ENCODE measurements at regions not wholly inside any gene's neighbourhood (a gene's known extent, or its start where the extent isn't known, plus 50 kb on each side); places are given as distances from the start of the nearest gene placed in this dataset.

- H2AK5ac ChIP-seq (ENCODE audit: low read depth, low read length): no peak overlapping the region
- POLR2A ChIA-PET (ENCODE audit: partially characterized antibody): no interaction called here
- H2BK20ac ChIP-seq (ENCODE audit: low read length): no peak overlapping the region
- no peak overlapping the region for H2BK5ac ChIP-seq (ENCODE audit: low read depth, low read length)
- no peaks in the 10 kb centered on the region for H3K27me3 ChIP-seq (replicated peaks in 1 of 4; ENCODE audit: control insufficient read depth in 3 of 4, extremely low read depth in 1 of 4, insufficient read depth in 3 of 4, low read length in 3 of 4)
- 83% methylated on average over 2 of the region's 2 CpGs; no CpG with 5 or more reads in 1 of the 2 experiments for WGBS, 2 experiments (ENCODE audit: extremely low coverage in 1 of 2, insufficient coverage in 1 of 2, insufficient read length in 1 of 2, insufficient replicate concordance in 2 of 2, low coverage in 1 of 2, low lambda C conversion rate in 2 of 2, missing lambda C conversion rate in 1 of 2)
- no peak overlapping the region for H4K8ac ChIP-seq (ENCODE audit: extremely low read depth, insufficient read depth, low read length)
- no peaks in the 10 kb centered on the region for H3K79me1 ChIP-seq (ENCODE audit: low read depth, low read length)
- no peak overlapping the region for H3K14ac ChIP-seq (ENCODE audit: insufficient read length)
- H2BK12ac ChIP-seq (ENCODE audit: low read depth, low read length): no peak overlapping the region
- H3K23ac ChIP-seq (ENCODE audit: insufficient read length): no peak overlapping the region
- no peaks in the 10 kb centered on the region for H3K79me2 ChIP-seq (ENCODE audit: control insufficient read depth in 1 of 2, insufficient read depth in 2 of 2, low read length in 2 of 2)
- no peak overlapping the region for H3K56ac ChIP-seq (replicated peaks; ENCODE audit: insufficient read length, low read depth, low read length)
- no peak overlapping the region for H2BK120ac ChIP-seq (replicated peaks; ENCODE audit: low read depth, low read length)
- no peak overlapping the region for H3K4ac ChIP-seq (replicated peaks; ENCODE audit: insufficient read length, low read depth, low read length)
- H2AFZ ChIP-seq (ENCODE audit: low read length): peak overlapping the region; percentile 50; the same call in 1 of the 2 replicates
- H3K27ac ChIP-seq (ENCODE audit: low read depth, low read length): no peak overlapping the region
- no peak overlapping the region for H3K4me2 ChIP-seq (ENCODE audit: insufficient read depth in 1 of 2, low read depth in 2 of 2, low read length in 2 of 2)
- H4K5ac ChIP-seq (ENCODE audit: insufficient read length, low read depth, low read length): no peak overlapping the region
- no peak overlapping the region for H3K4me3 ChIP-seq (ENCODE audit: extremely low read depth in 1 of 4, insufficient read depth in 2 of 4, low read depth in 3 of 4, low read length in 4 of 4)
- H4K20me1 ChIP-seq (replicated peaks in 1 of 2; ENCODE audit: control insufficient read depth in 1 of 2, insufficient read depth in 2 of 2, low read length in 2 of 2): no peaks in the 10 kb centered on the region
- peaks cover 0 to 3% (median 0%) of the 10 kb centered on the region in 4 experiments; a peak in 1 of 7 replicates for H3K4me1 ChIP-seq (replicated peaks in 1 of 4; ENCODE audit: control insufficient read depth in 3 of 4, insufficient read depth in 4 of 4, low read length in 3 of 4)
- no peaks in the 10 kb centered on the region for H3K36me3 ChIP-seq (ENCODE audit: control insufficient read depth in 2 of 4, insufficient read depth in 4 of 4, low read length in 3 of 4)
- TF ChIP-seq ATF3 (IDR thresholded peaks at IDR 0.05; ENCODE audit: insufficient read depth, low read depth, low read length) (no peak), TEAD4 (IDR thresholded peaks at IDR 0.05; ENCODE audit: low read depth, low read length) (peak; percentile 82)
- DNase-seq (ENCODE audit: low read depth in 1 of 2, low spot score in 2 of 2) (no peak), FAIRE-seq (no peak)
- H4K91ac ChIP-seq (replicated peaks; ENCODE audit: insufficient read length, low read length): no peak overlapping the region
- H3K18ac ChIP-seq (ENCODE audit: extremely low read depth, low read length): no peak overlapping the region
- H3K9me3 ChIP-seq (ENCODE audit: insufficient read depth in 2 of 2, low read depth in 1 of 2, low read length in 1 of 2): 0 out of 4 replicates have a peak, but pooled peaks cover 0 to 4% of the 10 kb centered on the region in 2 experiments
- CTCF ChIA-PET (ENCODE audit: partially characterized antibody): interaction anchor here (2.3 to 2.4 kb wide), 2 partner anchors 11 to 155 kb away, joined by 8 to 15 read pairs; no protein-coding TSS in a partner anchor
- H2BK15ac ChIP-seq (ENCODE audit: low read length): no peak overlapping the region
- H3K9ac ChIP-seq (replicated peaks in 1 of 4; ENCODE audit: extremely low read depth in 1 of 4, low read depth in 3 of 4, low read length in 3 of 4): no peak overlapping the region
- no peaks in the 10 kb centered on the region for H3K23me2 ChIP-seq (ENCODE audit: low read depth, low read length)
Measured at GRCh38 chr1:60436186-60436585, 362.6 kb upstream of the C1orf87 start.
